AG09319 (cell line): ENCODE measurements at regions not wholly inside any gene's neighbourhood (a gene's known extent, or its start where the extent isn't known, plus 50 kb on each side); places are given as distances from the start of the nearest gene placed in this dataset.
"Not testable (repeated sequence)": the region's sequence is repeated elsewhere in the genome, so short reads cannot be mapped to it uniquely, and the experiment has no call there.

Source experiments
- DNase-seq: peaks from one replicate; pipeline ENCODE4 v3.0.0-alpha.2; 2010; ENCODE audit warnings: low read depth; ENCODE audit errors: extremely low read depth
- TF ChIP-seq, protein P1 (sequence below): IDR thresholded peaks from 2 replicates; pipeline ENCODE4 v1.5.1; 2011; ENCODE audit warnings: low read depth, mild to moderate bottlenecking, inconsistent platforms, low read length, moderate library complexity

DNA sequence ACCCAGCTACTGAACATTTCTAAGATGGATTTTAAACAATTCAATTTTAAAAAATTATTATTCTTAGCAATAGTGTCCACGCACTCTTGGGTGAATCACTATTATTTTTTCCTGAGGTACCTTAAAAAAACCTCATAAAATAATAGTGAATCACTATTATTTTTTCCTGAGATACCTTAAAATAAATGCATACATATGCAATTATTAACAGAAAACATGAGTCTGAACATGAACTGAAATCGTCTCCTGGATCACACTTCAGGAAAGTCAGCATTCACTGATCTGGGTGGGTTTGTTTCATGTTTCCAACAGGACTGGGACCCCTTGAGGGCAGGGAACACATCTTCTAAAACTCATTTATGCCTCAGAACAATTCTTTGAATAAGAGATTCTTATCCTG lies 63.1 kb upstream of the IFNLR1 start:
- no peak for DNase-seq
- TF ChIP-seq, protein P1, sequence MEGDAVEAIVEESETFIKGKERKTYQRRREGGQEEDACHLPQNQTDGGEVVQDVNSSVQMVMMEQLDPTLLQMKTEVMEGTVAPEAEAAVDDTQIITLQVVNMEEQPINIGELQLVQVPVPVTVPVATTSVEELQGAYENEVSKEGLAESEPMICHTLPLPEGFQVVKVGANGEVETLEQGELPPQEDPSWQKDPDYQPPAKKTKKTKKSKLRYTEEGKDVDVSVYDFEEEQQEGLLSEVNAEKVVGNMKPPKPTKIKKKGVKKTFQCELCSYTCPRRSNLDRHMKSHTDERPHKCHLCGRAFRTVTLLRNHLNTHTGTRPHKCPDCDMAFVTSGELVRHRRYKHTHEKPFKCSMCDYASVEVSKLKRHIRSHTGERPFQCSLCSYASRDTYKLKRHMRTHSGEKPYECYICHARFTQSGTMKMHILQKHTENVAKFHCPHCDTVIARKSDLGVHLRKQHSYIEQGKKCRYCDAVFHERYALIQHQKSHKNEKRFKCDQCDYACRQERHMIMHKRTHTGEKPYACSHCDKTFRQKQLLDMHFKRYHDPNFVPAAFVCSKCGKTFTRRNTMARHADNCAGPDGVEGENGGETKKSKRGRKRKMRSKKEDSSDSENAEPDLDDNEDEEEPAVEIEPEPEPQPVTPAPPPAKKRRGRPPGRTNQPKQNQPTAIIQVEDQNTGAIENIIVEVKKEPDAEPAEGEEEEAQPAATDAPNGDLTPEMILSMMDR: no peak

DNA sequence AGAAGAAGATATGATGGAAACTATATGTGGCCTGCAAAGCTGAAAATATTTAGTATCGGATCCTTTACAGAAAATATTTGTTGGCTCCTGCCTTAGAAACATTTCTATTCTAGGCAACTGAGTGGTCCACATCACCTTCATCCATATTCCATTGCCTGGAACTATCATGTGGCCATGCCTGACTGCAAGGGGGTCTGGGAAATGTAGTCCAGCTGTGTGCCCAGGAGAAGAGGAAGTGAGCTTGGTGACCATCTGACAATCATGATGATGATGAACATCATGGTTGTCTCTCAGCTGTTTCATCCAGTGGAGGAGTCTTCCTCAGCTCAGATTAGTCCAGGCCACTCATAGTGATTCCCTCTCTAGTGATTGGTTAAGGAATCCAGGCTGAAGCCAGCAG lies 61.8 kb upstream of the IFNLR1 start:
- TF ChIP-seq, protein P1: no peak
- no peak for DNase-seq

DNA sequence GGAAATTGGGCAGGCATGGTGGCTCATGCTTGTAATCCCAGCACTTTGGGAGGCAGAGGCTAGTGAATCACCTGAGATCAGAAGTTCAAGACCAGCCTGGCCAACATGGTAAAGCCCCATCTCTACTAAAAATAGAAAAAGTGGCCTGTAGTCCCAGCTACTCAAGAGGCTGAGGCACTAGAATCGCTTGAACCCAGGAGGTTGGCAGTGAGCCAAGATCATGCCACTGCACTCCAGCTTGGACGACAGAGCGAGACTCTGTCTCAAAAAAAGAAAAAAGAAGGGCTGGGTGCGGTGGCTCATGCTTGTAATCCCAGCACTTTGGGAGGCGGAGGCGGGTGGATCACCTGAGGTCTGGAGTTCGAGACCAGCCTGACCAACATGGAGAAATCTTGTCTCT lies 60.2 kb upstream of the IFNLR1 start:
- DNase-seq: not testable (repeated sequence)

DNA sequence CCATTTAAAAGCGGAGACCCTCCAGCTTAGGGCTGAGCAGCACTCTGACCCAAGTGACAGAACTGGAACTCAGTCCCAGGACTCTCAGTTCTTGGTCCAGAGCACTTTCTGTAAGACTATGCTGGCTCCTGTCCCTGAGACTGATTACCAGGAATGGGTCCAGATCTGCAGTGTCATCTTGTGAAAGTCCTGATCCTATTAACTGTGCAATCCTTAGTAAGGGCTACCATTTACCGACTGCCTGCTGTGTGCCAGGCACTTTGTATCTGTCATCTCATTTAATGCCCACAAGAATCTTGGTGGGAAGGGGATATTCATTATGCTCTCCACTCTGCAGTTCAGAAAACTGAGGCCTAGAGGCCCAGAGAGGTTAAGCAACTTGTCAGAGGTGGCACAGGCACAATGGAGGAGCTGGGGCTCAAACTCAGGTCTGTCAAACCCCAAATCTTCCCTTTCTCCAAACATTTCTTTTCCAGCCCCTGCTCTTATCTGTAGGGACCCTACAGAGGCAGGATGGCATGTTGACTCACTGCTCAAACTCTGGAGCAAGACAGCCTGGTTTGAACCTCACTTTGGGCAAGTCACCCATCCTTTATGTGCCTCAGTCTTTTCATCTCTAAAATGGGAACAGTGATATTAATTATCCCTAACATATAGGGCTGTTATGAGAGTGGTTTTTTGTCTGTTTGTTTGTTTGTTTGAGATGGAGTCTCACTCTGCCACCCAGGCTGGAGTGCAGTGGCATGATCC lies 57.6 kb upstream of the IFNLR1 start:
- DNase-seq: no peak
- TF ChIP-seq, protein P1: no peak

DNA sequence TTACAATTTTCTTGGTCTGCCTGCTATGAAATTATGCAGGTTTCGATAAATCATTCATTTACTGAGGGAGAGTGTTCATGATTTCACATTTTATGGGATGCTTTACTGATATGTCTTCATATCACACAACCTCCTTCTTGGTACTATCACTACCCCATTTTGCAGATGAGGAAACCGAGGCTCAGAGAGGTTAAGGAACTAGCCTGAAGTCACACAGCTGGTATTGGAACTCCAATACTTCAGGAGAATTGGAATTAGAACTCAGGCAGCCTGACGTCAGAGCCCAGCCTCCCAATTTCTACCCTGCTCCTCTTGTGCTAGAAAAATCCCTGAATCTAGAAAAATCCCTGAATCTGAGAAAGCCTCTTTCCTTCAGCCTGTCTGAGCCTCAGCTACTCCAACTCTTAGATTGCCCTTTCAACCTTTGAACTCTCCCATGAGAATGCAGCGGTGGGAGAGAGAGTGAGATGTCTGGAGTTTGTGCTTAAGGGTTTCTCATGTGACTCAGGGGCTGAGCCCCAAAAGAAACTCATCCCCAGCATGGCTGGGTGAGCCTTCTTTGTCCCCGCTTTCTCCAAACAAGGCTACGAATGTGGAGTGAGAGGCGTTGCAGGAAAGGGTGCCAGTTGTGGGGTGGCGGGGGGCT lies 50.8 kb upstream of the IFNLR1 start:
- no peak for DNase-seq
- TF ChIP-seq, protein P1: no peak

DNA sequence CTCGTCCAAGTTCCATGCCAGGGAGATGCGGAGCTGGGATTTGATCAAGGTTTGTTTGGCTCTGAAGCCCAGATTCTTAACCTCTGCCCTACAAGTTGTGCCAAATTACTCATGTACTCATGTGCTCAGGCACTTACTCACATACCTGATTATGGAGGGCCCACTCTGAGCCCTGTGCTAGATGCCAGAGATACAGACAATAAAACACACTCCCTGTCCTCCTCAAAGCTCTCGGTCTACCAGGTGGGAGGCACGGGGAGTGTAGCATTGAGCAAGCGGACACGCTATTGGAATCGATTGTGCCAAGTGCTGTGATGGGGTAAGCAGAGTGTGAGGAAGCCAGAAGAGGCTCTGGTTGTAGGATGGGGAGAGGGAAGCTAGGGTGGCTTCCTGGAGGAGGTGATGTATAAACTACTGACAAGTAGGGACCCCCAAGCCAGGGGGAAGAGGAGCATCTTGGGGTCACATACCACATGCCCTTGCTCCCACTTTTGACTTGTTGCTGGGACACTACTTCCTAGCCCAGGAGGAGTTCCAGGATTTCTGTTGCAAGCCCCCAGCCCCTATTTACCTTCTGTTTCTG lies 49.8 kb upstream of the IFNLR1 start:
- TF ChIP-seq, protein P1: no peak
- DNase-seq: no peak
